Skeletal muscle tissue (tissue), 3 donors: ENCODE measurements at regions not wholly inside any gene's neighbourhood (a gene's known extent, or its start where the extent isn't known, plus 50 kb on each side); places are given as distances from the start of the nearest gene placed in this dataset.

Source experiments
- H3K27ac ChIP-seq: one replicate; pipeline ENCODE4 v1.7.0; 2013; ENCODE audit warnings: mild to moderate bottlenecking, low read depth, low read length, inconsistent platforms
- H3K27me3 ChIP-seq, 3 donors: one replicate each; pipeline ENCODE4 v1.7.0; 2013; ENCODE audit warnings: low read length in 3 of 3; ENCODE audit not compliant: control insufficient read depth in 3 of 3, insufficient read depth in 3 of 3
- H3K36me3 ChIP-seq, 3 donors: one replicate each; pipeline ENCODE4 v1.7.0; 2013; ENCODE audit warnings: low read length in 3 of 3; ENCODE audit not compliant: control insufficient read depth in 3 of 3, insufficient read depth in 3 of 3
- H3K4me1 ChIP-seq, 3 donors: one replicate each; pipeline ENCODE4 v1.7.0; 2013; ENCODE audit warnings: low read length in 3 of 3, mild to moderate bottlenecking in 3 of 3; ENCODE audit not compliant: control insufficient read depth in 3 of 3, insufficient read depth in 3 of 3
- H3K4me3 ChIP-seq, 3 donors: one replicate each; pipeline ENCODE4 v1.7.0; 2013; ENCODE audit warnings: low read length in 3 of 3
- H3K9ac ChIP-seq, 3 donors: one replicate each; pipeline ENCODE4 v1.7.0; 2013; ENCODE audit warnings: low read length in 3 of 3, mild to moderate bottlenecking in 3 of 3, moderate library complexity in 2 of 3, low read depth in 1 of 3
- H3K9me3 ChIP-seq, 3 donors: one replicate each; pipeline ENCODE4 v1.7.0; 2013; ENCODE audit warnings: low read length in 3 of 3; ENCODE audit not compliant: control insufficient read depth in 3 of 3
- donor health status: Osteomylitis.

GRCh38 chr7:19464751-19465150, 244.1 kb downstream of the POLR1F start:
- Histone ChIP-seq H3K9me3 (no peaks in the 10 kb centered on the region), H3K4me1 (no peaks in the 10 kb centered on the region), H3K9ac (no peak overlapping the region), H3K36me3 (no peaks in the 10 kb centered on the region), H3K27me3 (no peaks in the 10 kb centered on the region), H3K4me3 (no peak overlapping the region), H3K27ac (no peak overlapping the region)

GRCh38 chr7:19464241-19464640, 244.6 kb downstream of the POLR1F start:
- Histone ChIP-seq H3K4me1 (no peaks in the 10 kb centered on the region), H3K36me3 (no peaks in the 10 kb centered on the region), H3K27ac (no peak overlapping the region), H3K4me3 (no peak overlapping the region), H3K9ac (no peak overlapping the region), H3K27me3 (no peaks in the 10 kb centered on the region), H3K9me3 (no peaks in the 10 kb centered on the region)

GRCh38 chr7:19463581-19463980, 245.3 kb downstream of the POLR1F start:
- H3K9me3 ChIP-seq, result no peaks in the 10 kb centered on the region
- H3K27me3 ChIP-seq, result no peaks in the 10 kb centered on the region
- no peaks in the 10 kb centered on the region for H3K36me3 ChIP-seq
- no peaks in the 10 kb centered on the region for H3K4me1 ChIP-seq
- H3K27ac ChIP-seq, result no peak overlapping the region
- no peak overlapping the region for H3K4me3 ChIP-seq
- H3K9ac ChIP-seq, result no peak overlapping the region

- Histone ChIP-seq H3K4me3 (no peak overlapping the region), H3K27ac (no peak overlapping the region), H3K9ac (no peak overlapping the region), H3K9me3 (no peaks in the 10 kb centered on the region), H3K4me1 (no peaks in the 10 kb centered on the region), H3K36me3 (no peaks in the 10 kb centered on the region), H3K27me3 (no peaks in the 10 kb centered on the region)
Observed at GRCh38 chr7:19455623-19456022, 253.2 kb downstream of the POLR1F start.

GRCh38 chr7:19448091-19448490, 260.7 kb downstream of the POLR1F start:
- Histone ChIP-seq H3K27me3 (no peaks in the 10 kb centered on the region), H3K4me1 (no peaks in the 10 kb centered on the region), H3K27ac (no peak overlapping the region), H3K4me3 (no peak overlapping the region), H3K36me3 (no peaks in the 10 kb centered on the region), H3K9ac (no peak overlapping the region), H3K9me3 (peaks cover 0 to 3% (median 0%) of the 10 kb centered on the region in 3 donors)

GRCh38 chr7:19442016-19442785, 266.6 kb downstream of the POLR1F start:
- Histone ChIP-seq H3K27ac (no peak overlapping the region), H3K9ac (no peak overlapping the region), H3K4me3 (no peak overlapping the region), H3K4me1 (no peaks in the 10 kb centered on the region), H3K36me3 (no peaks in the 10 kb centered on the region), H3K9me3 (no peaks in the 10 kb centered on the region), H3K27me3 (no peaks in the 10 kb centered on the region)

GRCh38 chr7:19439517-19439916, 269.3 kb downstream of the POLR1F start:
- H3K36me3 ChIP-seq, result no peaks in the 10 kb centered on the region
- H3K27me3 ChIP-seq, result no peaks in the 10 kb centered on the region
- H3K9ac ChIP-seq, result no peak overlapping the region

GRCh38 chr7:19437446-19437845, 271.4 kb downstream of the POLR1F start:
- Histone ChIP-seq H3K9me3 (no peaks in the 10 kb centered on the region), H3K4me1 (no peaks in the 10 kb centered on the region), H3K9ac (no peak overlapping the region), H3K27me3 (no peaks in the 10 kb centered on the region), H3K36me3 (no peaks in the 10 kb centered on the region), H3K4me3 (no peak overlapping the region), H3K27ac (no peak overlapping the region)

More at GRCh38 chr7:19439517-19439916, 269.3 kb downstream of the POLR1F start:
- H3K27ac ChIP-seq, result no peak overlapping the region
- no peaks in the 10 kb centered on the region for H3K4me1 ChIP-seq
- no peak overlapping the region for H3K4me3 ChIP-seq
- no peaks in the 10 kb centered on the region for H3K9me3 ChIP-seq

- no peaks in the 10 kb centered on the region for H3K9me3 ChIP-seq
Observed at GRCh38 chr7:19427944-19428343, 280.9 kb downstream of the POLR1F start.

GRCh38 chr7:19421861-19422260, 276.6 kb upstream of the FERD3L start:
- Histone ChIP-seq H3K4me1 (no peaks in the 10 kb centered on the region), H3K36me3 (no peaks in the 10 kb centered on the region), H3K27ac (no peak overlapping the region), H3K9ac (no peak overlapping the region), H3K9me3 (no peaks in the 10 kb centered on the region), H3K27me3 (no peaks in the 10 kb centered on the region), H3K4me3 (no peak overlapping the region)

More at GRCh38 chr7:19427944-19428343, 280.9 kb downstream of the POLR1F start:
- Histone ChIP-seq H3K4me3 (no peak overlapping the region), H3K27ac (no peak overlapping the region), H3K36me3 (no peaks in the 10 kb centered on the region), H3K9ac (no peak overlapping the region), H3K4me1 (no peaks in the 10 kb centered on the region), H3K27me3 (no peaks in the 10 kb centered on the region)
